Activated CD4-positive, alpha-beta T cell treated with anti-CD3 and anti-CD28 coated beads, Interleukin-2, amount 50 U/mL, for 48 hours (primary cell): ENCODE measurements at regions not wholly inside any gene's neighbourhood (a gene's known extent, or its start where the extent isn't known, plus 50 kb on each side); places are given as distances from the start of the nearest gene placed in this dataset.
"Not testable (repeated sequence)": the region's sequence is repeated elsewhere in the genome, so short reads cannot be mapped to it uniquely, and the experiment has no call there.

Source experiments
- DNase-seq, 2 experiments: peaks; one replicate each; pipeline ENCODE4 v3.0.0-alpha.2; 2020

DNA sequence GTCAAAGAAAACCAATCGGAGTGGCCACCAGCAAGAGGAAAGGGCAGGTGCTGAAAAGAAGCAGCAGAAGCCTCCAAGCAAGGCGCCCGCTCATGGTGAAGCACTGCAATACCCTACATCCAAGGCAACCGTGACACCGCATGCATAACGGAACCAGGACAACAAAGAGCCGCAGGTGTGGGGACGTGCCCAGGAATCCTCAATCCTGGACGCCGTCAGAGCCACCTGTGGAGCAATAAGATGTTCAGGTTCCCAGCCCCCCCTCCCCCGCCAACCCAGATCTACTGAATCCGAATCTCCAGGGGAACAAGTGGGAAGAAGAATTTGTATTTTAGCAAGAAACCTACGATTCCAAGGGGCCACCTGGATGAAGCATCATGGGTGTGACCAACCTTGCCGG, 70.8 kb downstream of the SHANK2 start:
- DNase-seq: no peak

- DNase-seq: no peak
Observed at GRCh38 chr11:71180694-71181470, 71.5 kb downstream of the SHANK2 start.

DNA sequence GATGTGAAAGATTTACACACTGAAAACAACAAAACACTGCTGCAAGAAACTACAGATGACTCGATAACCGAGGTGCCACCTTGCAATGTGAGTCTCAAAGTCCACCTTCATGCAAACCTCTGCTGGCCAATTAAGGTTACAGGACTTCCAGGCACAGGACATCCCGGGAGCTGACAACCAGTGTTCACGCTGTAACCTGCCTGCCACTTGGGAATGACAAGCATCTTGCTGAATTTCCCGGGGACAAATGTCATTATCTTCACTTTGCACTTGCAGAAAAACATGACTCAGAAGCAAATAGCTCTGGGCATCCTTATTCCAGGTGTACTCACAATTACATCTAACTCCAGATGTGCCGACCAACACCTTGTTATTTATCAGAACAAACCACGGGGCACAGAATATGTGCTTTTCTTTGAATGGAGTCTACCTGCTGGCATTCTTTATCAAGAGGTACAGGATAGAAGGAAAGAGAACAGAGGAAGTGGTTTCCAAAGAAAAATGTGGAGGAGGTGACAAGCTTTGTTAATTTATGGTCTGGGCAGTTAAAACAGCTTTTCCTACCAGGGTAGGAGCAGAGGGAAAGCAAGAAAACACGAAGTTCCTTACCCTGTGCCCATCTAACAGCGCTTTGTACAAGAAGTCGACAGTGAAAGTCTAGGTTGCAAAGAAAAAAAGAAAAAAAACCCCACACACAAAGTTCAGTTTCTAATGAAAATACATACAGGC, 72.3 kb downstream of the SHANK2 start:
- DNase-seq: no peak

DNA sequence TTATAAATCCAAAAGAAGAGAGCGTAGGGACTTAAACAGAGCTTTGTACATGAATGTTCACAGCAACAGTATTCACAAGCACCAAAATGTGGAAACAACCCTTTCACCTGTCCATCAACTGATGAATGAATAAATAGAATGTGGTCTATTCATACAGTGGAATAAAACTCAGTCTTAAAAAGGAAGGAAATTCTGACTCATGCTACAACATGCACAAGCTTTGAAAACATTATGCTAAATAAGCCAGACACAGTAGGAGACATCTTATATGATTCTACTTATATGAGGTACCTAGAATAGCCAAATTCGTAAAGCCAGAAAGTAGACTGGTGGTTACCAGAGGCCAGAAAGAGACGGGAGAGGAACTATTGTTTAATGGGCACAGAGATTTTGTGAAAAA, 74.3 kb downstream of the SHANK2 start:
- DNase-seq: no peak

- DNase-seq: no peak
Observed at GRCh38 chr11:71176812-71177211, 75.6 kb downstream of the SHANK2 start.

DNA sequence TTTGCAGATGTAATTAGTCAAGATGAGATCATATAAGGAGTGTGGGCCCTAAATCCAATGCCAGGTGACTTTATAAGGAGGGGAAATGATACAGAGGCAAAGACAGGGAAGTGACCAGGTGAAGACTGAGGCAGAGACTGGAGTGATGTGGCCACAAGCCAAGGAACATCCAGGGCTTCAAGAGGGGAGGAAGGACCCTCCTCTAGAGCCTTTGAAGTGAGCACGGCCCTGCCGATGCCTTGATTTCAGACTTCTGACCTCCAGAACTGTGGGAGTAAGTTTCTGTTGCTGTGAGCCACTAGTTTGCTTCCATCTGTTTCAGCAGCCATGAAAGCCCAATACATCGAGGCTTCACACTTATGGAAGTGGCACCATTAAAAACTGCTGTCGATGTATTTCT, 78.7 kb downstream of the SHANK2 start:
- DNase-seq: no peak

GRCh38 chr11:71172680-71173079, 79.7 kb downstream of the SHANK2 start:
- DNase-seq: no peak

DNA sequence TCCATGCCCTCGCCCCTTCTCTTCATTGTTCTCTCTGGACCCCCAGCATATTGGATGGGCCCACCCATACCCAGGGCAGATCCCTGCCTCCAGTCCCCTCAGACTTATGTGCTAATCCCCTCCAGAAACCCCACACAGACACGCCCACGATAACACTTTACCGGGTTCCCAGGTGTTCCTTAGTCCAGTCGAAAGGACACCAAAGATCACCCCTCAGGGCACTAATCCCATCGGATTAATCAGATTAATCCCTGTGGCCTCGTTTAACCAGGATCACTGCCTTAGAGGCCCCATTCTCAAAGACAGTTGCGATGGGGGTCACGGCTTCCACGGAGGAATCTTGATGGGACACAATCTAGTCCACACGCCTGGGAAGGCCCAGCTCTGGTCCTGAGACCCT, 80.8 kb downstream of the SHANK2 start:
- no peak for DNase-seq

DNA sequence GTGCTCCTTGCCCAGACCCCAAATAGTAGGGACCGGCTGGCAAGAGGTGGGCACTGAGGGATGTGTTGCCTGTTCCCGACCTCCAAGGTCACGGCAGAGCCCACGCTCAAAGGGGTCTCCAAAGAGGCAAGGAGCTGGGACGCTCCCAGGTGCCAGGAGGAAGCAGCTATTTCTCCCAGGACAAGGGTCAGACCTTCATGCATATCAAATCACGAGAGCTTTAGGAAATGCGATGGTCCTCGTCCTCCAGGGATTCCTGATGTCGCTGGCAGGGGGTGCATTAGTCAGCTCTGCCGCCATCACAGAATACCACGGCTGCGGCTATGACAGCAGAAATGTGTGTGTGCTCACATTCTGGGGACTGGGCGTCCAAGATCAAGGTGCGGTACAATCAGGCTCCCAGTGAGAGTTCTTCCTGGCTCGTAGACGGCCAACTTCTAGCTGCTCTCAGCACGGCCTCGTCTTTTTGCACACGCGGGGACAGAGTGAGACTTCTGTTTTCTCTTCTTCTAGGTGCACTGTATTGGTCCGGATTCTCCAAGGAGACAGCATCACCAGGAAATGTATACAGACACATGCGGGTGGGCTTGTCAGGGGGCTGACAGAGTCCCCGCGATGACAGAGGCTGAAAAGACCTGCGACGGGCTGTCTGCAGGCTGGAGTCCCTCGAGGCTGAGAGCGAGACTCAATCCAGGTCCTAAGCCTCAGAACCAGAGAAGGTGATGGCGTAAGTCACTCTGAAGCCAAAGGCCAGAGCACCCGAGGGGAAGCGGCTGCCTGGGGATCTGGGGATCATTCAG, 81.6 kb downstream of the SHANK2 start:
- DNase-seq: no peak

DNA sequence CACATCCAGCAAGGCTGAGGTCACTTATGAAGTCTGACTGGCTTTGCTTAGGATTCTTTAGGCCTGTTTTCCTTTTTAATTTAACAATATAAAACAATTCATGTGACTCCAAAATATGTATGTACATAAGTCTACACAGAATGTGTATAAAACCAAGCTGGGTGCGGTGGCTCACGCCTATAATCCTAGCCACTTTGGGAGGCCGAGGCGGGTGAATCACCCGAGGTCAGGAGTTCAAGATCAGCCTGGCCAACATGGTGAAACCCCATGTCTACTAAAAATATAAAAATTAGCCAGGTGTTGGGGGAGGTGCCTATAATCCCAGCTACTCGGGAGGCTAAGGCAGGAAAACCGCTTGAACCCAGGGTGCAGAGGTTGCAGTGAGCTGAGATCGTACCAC, 83.1 kb downstream of the SHANK2 start:
- DNase-seq: no peak

- not testable (repeated sequence) for DNase-seq
Observed at GRCh38 chr11:71167814-71168213, 84.6 kb downstream of the SHANK2 start.

- no peak for DNase-seq
Observed at GRCh38 chr11:71165771-71166170, 86.6 kb downstream of the SHANK2 start.

DNA sequence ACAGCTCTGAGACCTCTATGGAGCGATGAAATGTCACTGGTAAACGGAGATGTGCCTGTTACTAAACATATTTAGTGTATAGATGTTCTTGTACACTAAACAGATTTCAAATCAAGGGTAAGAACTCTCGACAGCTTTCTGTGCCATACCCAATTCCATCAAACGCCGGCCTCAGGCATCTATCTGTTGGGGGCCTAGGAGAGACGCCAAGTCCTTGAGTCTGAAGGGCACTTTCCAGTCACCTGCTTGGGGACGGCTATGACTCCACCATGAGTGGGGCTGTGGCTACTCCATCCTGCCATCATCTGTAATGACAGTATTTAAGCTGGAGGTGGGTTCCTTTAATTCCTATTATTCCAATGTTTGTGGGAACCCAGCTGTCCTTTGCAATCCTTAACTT, 87.8 kb downstream of the SHANK2 start:
- no peak for DNase-seq

DNA sequence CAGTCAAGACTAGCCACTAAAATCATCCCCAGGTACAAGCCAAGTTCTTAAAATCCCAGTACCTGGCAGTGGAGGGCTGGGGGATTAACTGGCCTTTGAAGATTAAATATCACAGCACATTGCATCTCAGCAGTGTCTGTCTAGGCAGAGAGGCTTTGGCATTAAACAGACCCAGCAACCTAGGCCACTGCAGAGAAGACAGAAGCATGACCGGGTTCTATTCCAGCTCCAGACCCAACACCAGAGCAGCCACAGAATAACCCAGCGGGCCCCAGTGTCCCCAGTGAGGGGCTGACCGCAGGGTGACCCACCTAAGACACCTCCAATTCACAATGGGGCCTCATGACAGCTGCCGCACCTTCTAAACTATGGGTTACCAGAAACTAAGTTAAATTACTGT, 88.2 kb downstream of the SHANK2 start:
- no peak for DNase-seq

DNA sequence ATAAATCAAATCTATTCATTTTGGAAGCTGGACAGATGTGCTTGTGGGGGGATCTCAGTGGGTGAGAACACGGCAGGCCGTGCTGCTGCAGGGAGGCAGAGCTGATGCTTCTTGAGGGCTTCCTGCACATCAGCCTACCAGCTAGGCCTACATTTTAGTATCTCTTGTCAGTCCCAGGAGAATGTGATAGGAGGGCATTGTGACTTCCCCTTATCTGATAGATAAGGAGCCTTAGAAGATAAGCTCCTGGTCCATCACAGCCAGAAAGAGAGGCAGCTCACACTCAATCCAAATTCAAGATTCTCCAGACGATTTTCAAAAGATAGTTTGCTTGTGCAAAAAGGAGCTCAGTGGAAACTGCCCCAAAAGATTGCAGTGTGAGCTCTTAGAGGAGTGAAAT, 89.0 kb downstream of the SHANK2 start:
- DNase-seq: no peak

GRCh38 chr11:71158936-71159335, 93.4 kb downstream of the SHANK2 start:
- no peak for DNase-seq

DNA sequence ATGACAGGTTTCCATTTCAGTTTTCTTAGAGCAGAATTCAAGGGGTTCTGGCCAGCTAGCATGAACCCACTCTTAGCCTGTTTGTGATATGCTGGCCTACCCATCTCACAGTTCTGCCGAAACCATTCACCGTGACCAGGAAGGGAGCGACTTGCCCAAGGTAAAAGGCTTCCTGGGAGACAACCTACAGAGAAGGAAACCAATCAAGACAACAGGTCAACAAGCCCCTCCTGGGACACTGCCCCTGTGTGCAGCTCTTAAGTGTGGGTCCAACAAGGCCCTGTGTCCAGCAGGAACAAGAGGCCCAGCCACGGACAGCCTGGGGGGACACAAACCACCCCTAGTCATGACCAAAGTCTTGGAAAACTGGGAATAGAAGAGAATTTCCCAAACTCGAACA, 94.7 kb downstream of the SHANK2 start:
- not testable (repeated sequence) for DNase-seq

- DNase-seq: no peak
Observed at GRCh38 chr11:71156301-71156700, 96.1 kb downstream of the SHANK2 start.

DNA sequence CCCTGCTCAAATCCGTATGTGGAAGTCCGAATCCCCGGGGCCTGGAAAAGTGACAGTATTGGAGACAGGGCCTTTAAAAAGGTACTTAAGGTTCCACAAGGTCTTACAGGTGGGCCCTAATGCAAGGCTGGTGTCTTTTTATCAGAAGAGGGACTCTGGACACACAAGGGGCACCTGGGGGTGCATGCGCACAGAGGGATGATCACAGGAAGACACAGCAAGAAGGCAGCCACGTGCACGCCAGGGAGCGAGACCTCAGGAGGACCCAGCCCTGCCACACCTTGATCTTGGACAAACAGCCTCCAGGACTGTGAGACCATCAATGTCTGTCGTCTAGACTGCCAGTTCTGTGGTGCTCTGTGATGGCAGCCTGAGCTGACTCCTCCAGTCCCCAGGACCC, 96.5 kb downstream of the SHANK2 start:
- DNase-seq: no peak

DNA sequence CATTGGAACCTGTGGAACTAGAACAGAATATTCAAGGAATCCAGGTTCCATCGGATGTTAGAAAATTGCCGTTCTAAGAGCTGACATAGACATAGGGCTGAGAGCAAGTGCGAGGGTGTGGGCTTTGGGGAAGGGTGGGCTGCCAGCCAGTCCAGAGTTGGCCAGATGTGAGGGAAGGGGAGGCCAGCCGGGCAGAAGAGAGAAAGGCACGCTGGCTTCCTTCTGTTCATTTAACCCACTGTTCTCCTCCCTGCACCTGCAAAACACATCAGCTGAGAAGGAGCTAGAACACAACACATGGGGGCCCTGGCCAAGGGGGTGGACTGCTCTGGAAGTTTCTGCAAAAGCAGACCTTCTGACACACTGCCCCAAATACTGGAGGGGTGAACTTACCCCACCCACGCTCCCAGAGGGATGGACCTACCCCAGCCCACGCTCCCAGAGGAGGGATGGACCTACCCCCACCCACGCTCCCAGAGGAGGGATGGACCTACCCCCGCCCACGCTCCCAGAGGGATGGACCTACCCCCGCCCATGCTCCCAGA, 98.0 kb downstream of the SHANK2 start:
- DNase-seq: no peak

DNA sequence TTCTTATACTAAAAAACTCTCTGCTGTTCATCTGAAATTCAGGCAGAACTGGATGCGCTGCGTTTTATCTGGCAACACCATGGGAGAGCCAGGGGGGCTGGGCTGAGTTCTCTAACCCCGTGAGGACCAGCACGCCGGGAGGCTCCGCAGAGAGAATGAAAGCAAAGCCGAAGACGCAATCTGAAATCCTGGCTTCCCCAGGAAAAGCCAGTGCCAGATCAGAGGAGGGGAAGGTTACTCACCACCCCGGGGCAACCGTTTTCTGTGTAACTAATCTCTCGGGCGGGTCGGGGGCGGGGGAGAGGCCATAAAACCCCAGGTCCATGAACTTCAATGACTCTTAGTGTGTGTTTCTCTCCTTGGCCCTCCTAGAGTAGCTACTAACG, 99.4 kb downstream of the SHANK2 start:
- DNase-seq: no peak

- DNase-seq: not testable (repeated sequence)
Observed at GRCh38 chr11:71152312-71153004, 99.9 kb downstream of the SHANK2 start.

DNA sequence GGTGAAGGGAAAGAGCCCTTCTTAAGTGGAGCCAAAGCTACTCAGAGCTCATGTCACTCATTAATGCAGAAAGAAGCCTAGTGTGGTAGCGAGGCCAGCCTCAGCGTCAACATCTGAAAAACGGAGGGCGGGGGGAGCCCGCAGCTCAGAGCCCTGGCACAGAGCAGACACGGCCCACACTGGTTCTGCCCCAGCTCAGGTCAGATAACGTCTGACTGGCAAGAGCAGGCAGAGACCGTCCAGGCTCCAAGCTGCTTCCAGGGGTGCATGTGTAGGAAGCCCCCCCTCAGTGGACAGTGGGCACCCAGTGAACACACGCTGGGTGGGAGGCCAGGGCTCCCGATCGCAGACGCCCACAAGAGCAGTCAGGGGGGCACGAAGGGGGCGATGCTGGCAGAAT, 100.8 kb downstream of the SHANK2 start:
- DNase-seq: no peak
